Panc1 (cell line): ENCODE measurements at regions not wholly inside any gene's neighbourhood (a gene's known extent, or its start where the extent isn't known, plus 50 kb on each side); places are given as distances from the start of the nearest gene placed in this dataset.

ENCODE experiments used
- ATAC-seq: fragments of 200-7000 bp; cut with Tn5 transposase; 2 replicates; pipeline ENCODE4 v1.9.1; 2020; ENCODE audit warnings: mild to moderate bottlenecking, moderate library complexity
- BruUV-seq: library from RNA; stranded (reverse); fragments of 400-500 nt; replicated peaks from 2 replicates; lab custom pipeline; 2021; lab: Mats Ljungman, UMichigan
- CTCF ChIA-PET: fragments of 300-600 bp; sonication (Branson Sonifier 250); formaldehyde crosslinking; loops from one replicate; lab custom pipeline; 2022; ENCODE audit warnings: antibody characterized with exemption; lab: Charles Lee
- POLR2A ChIA-PET: fragments of 300-600 bp; sonication (Branson Sonifier 250); formaldehyde crosslinking; loops from one replicate; lab custom pipeline; 2022; ENCODE audit warnings: antibody characterized with exemption; lab: Charles Lee
- DNase-seq: peaks from one replicate; pipeline ENCODE4 v3.0.0-alpha.2; 2010; ENCODE audit warnings: low read depth, low spot score
- H3K27ac ChIP-seq: 2 replicates; pipeline ENCODE4 v1.5.1; 2011; ENCODE audit warnings: mild to moderate bottlenecking, low read length, inconsistent platforms
- H3K27me3 ChIP-seq: fragments of 200-500 bp; sonication (Bioruptor generic); 2 replicates; pipeline ENCODE4 v1.6.0; 2014; ENCODE audit warnings: low read length, inconsistent platforms; ENCODE audit not compliant: control insufficient read depth, insufficient read depth
- H3K36me3 ChIP-seq: fragments of 200-500 bp; sonication (Bioruptor generic); 2 replicates; pipeline ENCODE4 v1.5.1; 2014; ENCODE audit warnings: inconsistent platforms, mild to moderate bottlenecking, low read length, moderate library complexity; ENCODE audit not compliant: control insufficient read depth, insufficient read depth
- H3K4me1 ChIP-seq: 2 replicates; pipeline ENCODE4 v1.5.1; 2011; ENCODE audit warnings: inconsistent platforms, mild to moderate bottlenecking, low read length, moderate library complexity; ENCODE audit not compliant: control insufficient read depth, insufficient read depth
- H3K4me3 ChIP-seq, 2 experiments: 2 replicates each; pipeline ENCODE4 v1.5.1; 2011 to 2012; ENCODE audit warnings: low read depth in 2 of 2, low read length in 2 of 2, mild to moderate bottlenecking in 2 of 2, inconsistent platforms in 1 of 2, moderate library complexity in 1 of 2
- H3K9me3 ChIP-seq: fragments of 200-500 bp; sonication (Bioruptor generic); 2 replicates; pipeline ENCODE4 v1.5.1; 2014; ENCODE audit warnings: low read depth, mild to moderate bottlenecking, inconsistent platforms, low read length, moderate library complexity; ENCODE audit not compliant: control insufficient read depth, insufficient read depth
- CTCF ChIP-seq: fragments of 450-650 bp; IDR thresholded peaks from 2 replicates; pipeline ENCODE4 v1.5.1; 2017; ENCODE audit warnings: mild to moderate bottlenecking
- POLR2AphosphoS5 ChIP-seq: IDR thresholded peaks from 2 replicates; pipeline ENCODE4 v1.6.1; 2012; ENCODE audit warnings: mild to moderate bottlenecking, low read depth, low read length, moderate library complexity
- REST ChIP-seq, 2 experiments: IDR thresholded peaks; 2 replicates each; pipeline ENCODE4 v1.6.1; 2011 to 2012; ENCODE audit warnings: low read depth in 2 of 2, control low read depth in 1 of 2, low read length in 1 of 2, mild to moderate bottlenecking in 1 of 2, moderate library complexity in 1 of 2; ENCODE audit not compliant: insufficient read depth in 1 of 2
- SIN3A ChIP-seq: IDR thresholded peaks from 2 replicates; pipeline ENCODE4 v1.6.1; 2012; ENCODE audit warnings: low read depth, mild to moderate bottlenecking, low read length, moderate library complexity, borderline replicate concordance; ENCODE audit not compliant: insufficient read depth
- TCF7L2 ChIP-seq: IDR thresholded peaks from 2 replicates; pipeline ENCODE4 v1.6.1; 2011; ENCODE audit warnings: mild to moderate bottlenecking, low read depth, low read length, inconsistent platforms
- in situ Hi-C: cut with HindIII; loops from 2 replicates; pipeline ENCODE4 v1.10.0; 2016; ENCODE audit warnings: low sequenced_read_pairs, low pct_unique_long_range_greater_than_20kb
- intact Hi-C: fragments of 100-400 bp; cut with micrococcal nuclease; formaldehyde crosslinking; loops from one replicate; pipeline ENCODE4 v1.10.0; 2022; ENCODE audit not compliant: unreplicated experiment

GRCh38 chr21:38675182-38675824 is 130.4 kb upstream of the ETS2 start:
- H3K4me1 ChIP-seq = no peaks in the 10 kb centered on the region
- ChIA-PET POLR2A (no interaction called here), CTCF (interaction anchor here (0.6 kb wide), 1 partner anchor 47 kb away, joined by 3 read pairs; no protein-coding TSS in a partner anchor)
- no peak for TF ChIP-seq TCF7L2
- no peak for TF ChIP-seq POLR2AphosphoS5
- no peak for TF ChIP-seq CTCF
- TF ChIP-seq SIN3A = no peak
- no peak for TF ChIP-seq REST (IDR thresholded peaks at IDR 0.05; ENCODE audit: insufficient read depth in 1 of 2, low read depth in 2 of 2, low read length in 1 of 2)
- H3K27me3 ChIP-seq = no peaks in the 10 kb centered on the region
- H3K9me3 ChIP-seq = no peaks in the 10 kb centered on the region
- no peaks in the 10 kb centered on the region for H3K36me3 ChIP-seq
- no TSS peak for BruUV-seq
- DNase-seq = no peak
- intact Hi-C loops = no loop called here
- ATAC-seq = no peak
- H3K4me3 ChIP-seq = no peak overlapping the region
- no peak overlapping the region for H3K27ac ChIP-seq
- in situ Hi-C loops = no loop called here

GRCh38 chr21:38678827-38679226 is 126.9 kb upstream of the ETS2 start:
- Histone ChIP-seq H3K27me3 (no peaks in the 10 kb centered on the region), H3K27ac (no peak overlapping the region), H3K4me1 (no peaks in the 10 kb centered on the region), H3K9me3 (no peaks in the 10 kb centered on the region), H3K36me3 (no peaks in the 10 kb centered on the region), H3K4me3 (no peak overlapping the region)
- ChIA-PET POLR2A (no interaction called here), CTCF (no interaction called here)
- TF ChIP-seq POLR2AphosphoS5 (no peak), TCF7L2 (no peak), SIN3A (no peak), CTCF (no peak), REST (IDR thresholded peaks at IDR 0.05; ENCODE audit: insufficient read depth in 1 of 2, low read depth in 2 of 2, low read length in 1 of 2) (no peak)
- in situ Hi-C loops = no loop called here
- intact Hi-C loops = no loop called here
- BruUV-seq = no TSS peak
- DNase-seq = no peak
- no peak for ATAC-seq
